IMR-90 (cell line): ENCODE measurements at regions not wholly inside any gene's neighbourhood (a gene's known extent, or its start where the extent isn't known, plus 50 kb on each side); places are given as distances from the start of the nearest gene placed in this dataset.

Source experiments
- ATAC-seq: fragments of 200-7000 bp; cut with Tn5 transposase; 2 replicates; pipeline ENCODE4 v1.9.1; 2020; ENCODE audit warnings: low read depth, mild to moderate bottlenecking, moderate library complexity
- BruUV-seq: library from RNA; stranded (reverse); fragments of 400-500 nt; replicated peaks from 2 replicates; lab custom pipeline; 2021; lab: Mats Ljungman, UMichigan
- CTCF ChIA-PET: fragments of 300-600 bp; formaldehyde crosslinking; extraction: SDS; loops from one replicate; lab custom pipeline; 2021; ENCODE audit warnings: antibody characterized with exemption; lab: Yijun Ruan, JAX
- POLR2A ChIA-PET: fragments of 300-600 bp; sonication (Branson Sonifier 250); formaldehyde crosslinking; loops from one replicate; lab custom pipeline; 2022; ENCODE audit warnings: antibody characterized with exemption; ENCODE audit not compliant: unreplicated experiment; lab: Charles Lee
- DNase-seq: peaks from one replicate; pipeline ENCODE4 v3.0.0; 2013
- H2AFZ ChIP-seq: replicated peaks from 2 replicates; pipeline ENCODE3; 2013; ENCODE audit warnings: low read length, mild to moderate bottlenecking; ENCODE audit not compliant: poor library complexity
- H2AK5ac ChIP-seq: 2 replicates; pipeline ENCODE4 v1.6.1; 2013; ENCODE audit warnings: low read depth, low read length, inconsistent platforms
- H2AK9ac ChIP-seq: replicated peaks from 2 replicates; pipeline ENCODE3; 2013; ENCODE audit warnings: mild to moderate bottlenecking, low read depth, low read length, moderate library complexity; ENCODE audit not compliant: poor library complexity
- H2BK120ac ChIP-seq: 2 replicates; pipeline ENCODE4 v1.6.1; 2013; ENCODE audit warnings: low read depth, low read length, inconsistent platforms
- H2BK15ac ChIP-seq: 3 replicates; pipeline ENCODE4 v1.6.1; 2013; ENCODE audit warnings: low read depth, low read length, inconsistent platforms
- H2BK20ac ChIP-seq: 2 replicates; pipeline ENCODE4 v1.6.1; 2013; ENCODE audit warnings: low read depth, mild to moderate bottlenecking, inconsistent platforms, low read length, moderate library complexity
- H2BK5ac ChIP-seq: 2 replicates; pipeline ENCODE4 v1.6.1; 2013; ENCODE audit warnings: mild to moderate bottlenecking, low read depth, low read length, inconsistent platforms; ENCODE audit not compliant: poor library complexity, severe bottlenecking
- H3K14ac ChIP-seq: replicated peaks from 2 replicates; pipeline ENCODE4 v1.6.1; 2013; ENCODE audit warnings: low read depth, low read length, inconsistent platforms
- H3K18ac ChIP-seq: 2 replicates; pipeline ENCODE4 v1.6.1; 2013; ENCODE audit warnings: low read depth, low read length, control low read depth
- H3K23ac ChIP-seq: 2 replicates; pipeline ENCODE4 v1.6.1; 2013; ENCODE audit warnings: low read depth, low read length, inconsistent platforms
- H3K27ac ChIP-seq: 2 replicates; pipeline ENCODE4 v1.5.1; 2013; ENCODE audit warnings: mild to moderate bottlenecking, control low read depth, low read length; ENCODE audit not compliant: insufficient read depth
- H3K27me3 ChIP-seq: 2 replicates; pipeline ENCODE4 v1.6.1; 2013; ENCODE audit warnings: low read length; ENCODE audit not compliant: control insufficient read depth, insufficient read depth
- H3K36me3 ChIP-seq: 2 replicates; pipeline ENCODE4 v1.6.1; 2013; ENCODE audit warnings: low read length, mixed read lengths; ENCODE audit not compliant: control insufficient read depth, insufficient read depth
- H3K4ac ChIP-seq: 2 replicates; pipeline ENCODE4 v1.6.1; 2013; ENCODE audit warnings: low read depth, low read length, inconsistent platforms
- H3K4me1 ChIP-seq: 2 replicates; pipeline ENCODE4 v1.6.1; 2013; ENCODE audit warnings: low read length, mixed read lengths; ENCODE audit not compliant: control insufficient read depth, insufficient read depth
- H3K4me2 ChIP-seq: 2 replicates; pipeline ENCODE4 v1.6.1; 2013; ENCODE audit warnings: low read depth, mild to moderate bottlenecking, control low read depth, low read length, moderate library complexity
- H3K4me3 ChIP-seq: 2 replicates; pipeline ENCODE4 v1.5.1; 2013; ENCODE audit warnings: low read depth, mild to moderate bottlenecking, control low read depth, low read length, moderate library complexity; ENCODE audit not compliant: insufficient read depth
- H3K56ac ChIP-seq: 2 replicates; pipeline ENCODE4 v1.6.1; 2013; ENCODE audit warnings: low read length, inconsistent platforms; ENCODE audit not compliant: insufficient read depth; ENCODE audit errors: extremely low read depth
- H3K79me1 ChIP-seq, 2 experiments: 2 replicates each; pipeline ENCODE4 v1.6.1; 2013; ENCODE audit warnings: low read length in 2 of 2, inconsistent platforms in 1 of 2, low read depth in 1 of 2
- H3K9ac ChIP-seq: 2 replicates; pipeline ENCODE4 v1.6.1; 2013; ENCODE audit warnings: low read depth, low read length, control low read depth
- H3K9me1 ChIP-seq: 2 replicates; pipeline ENCODE4 v1.6.1; 2013; ENCODE audit warnings: low read length, inconsistent platforms; ENCODE audit not compliant: insufficient read depth
- H3K9me3 ChIP-seq: 2 replicates; pipeline ENCODE4 v1.6.1; 2013; ENCODE audit warnings: low read length; ENCODE audit not compliant: control insufficient read depth, insufficient read depth
- H4K20me1 ChIP-seq: 2 replicates; pipeline ENCODE4 v1.6.1; 2013; ENCODE audit warnings: low read length, inconsistent platforms; ENCODE audit not compliant: insufficient read depth
- H4K5ac ChIP-seq: 2 replicates; pipeline ENCODE4 v1.6.1; 2013; ENCODE audit warnings: mild to moderate bottlenecking, low read depth, low read length, control low read depth
- H4K8ac ChIP-seq, 2 experiments: 2 replicates each; pipeline ENCODE4 v1.6.1; 2013; ENCODE audit warnings: low read depth in 2 of 2, low read length in 2 of 2, control low read depth in 1 of 2, inconsistent platforms in 1 of 2
- H4K91ac ChIP-seq: 2 replicates; pipeline ENCODE4 v1.6.1; 2013; ENCODE audit warnings: low read depth, low read length, inconsistent platforms; ENCODE audit not compliant: insufficient read depth
- BHLHE40 ChIP-seq: fragments of 150-350 bp; IDR thresholded peaks from 2 replicates; pipeline ENCODE4 v1.6.1; 2016; ENCODE audit warnings: mild to moderate bottlenecking, low read depth, low read length
- CEBPB ChIP-seq: IDR thresholded peaks from 2 replicates; pipeline ENCODE4 v1.6.1; 2012; ENCODE audit warnings: low read depth, low read length, improper control_type of control experiment
- CHD1 ChIP-seq: IDR thresholded peaks from 2 replicates; pipeline ENCODE4 v1.6.1; 2012; ENCODE audit warnings: low read depth, low read length, improper control_type of control experiment
- CTCF ChIP-seq: conservative IDR thresholded peaks from 2 replicates; pipeline ENCODE4 v1.5.1; 2012; ENCODE audit warnings: mild to moderate bottlenecking, low read depth, low read length, improper control_type of control experiment
- FOS ChIP-seq: fragments of 150-350 bp; IDR thresholded peaks from 2 replicates; pipeline ENCODE4 v1.6.1; 2016; ENCODE audit warnings: low read depth, low read length
- MAFK ChIP-seq: IDR thresholded peaks from 2 replicates; pipeline ENCODE4 v1.6.1; 2012; ENCODE audit warnings: low read depth, low read length, improper control_type of control experiment
- MAZ ChIP-seq: IDR thresholded peaks from 2 replicates; pipeline ENCODE4 v1.6.1; 2012; ENCODE audit warnings: low read depth, mild to moderate bottlenecking, low read length, improper control_type of control experiment, moderate library complexity, borderline replicate concordance
- MXI1 ChIP-seq: IDR thresholded peaks from 2 replicates; pipeline ENCODE4 v1.6.1; 2012; ENCODE audit warnings: low read depth, mild to moderate bottlenecking, low read length, moderate library complexity, borderline replicate concordance
- NFE2L2 ChIP-seq: fragments of 150-350 bp; IDR thresholded peaks from 2 replicates; pipeline ENCODE4 v1.6.1; 2016; ENCODE audit warnings: low read depth, mild to moderate bottlenecking, low read length
- POLR2A ChIP-seq: IDR thresholded peaks from 2 replicates; pipeline ENCODE4 v1.6.1; 2012; ENCODE audit warnings: mild to moderate bottlenecking, low read depth, low read length
- RAD21 ChIP-seq: IDR thresholded peaks from 2 replicates; pipeline ENCODE4 v1.6.1; 2012; ENCODE audit warnings: low read length, improper control_type of control experiment
- RCOR1 ChIP-seq: IDR thresholded peaks from 2 replicates; pipeline ENCODE4 v1.6.1; 2012; ENCODE audit warnings: mild to moderate bottlenecking, low read length, improper control_type of control experiment; ENCODE audit not compliant: insufficient replicate concordance
- RFX5 ChIP-seq: IDR thresholded peaks from 2 replicates; pipeline ENCODE4 v1.8.0; 2012; ENCODE audit warnings: low read depth, mild to moderate bottlenecking, low read length, moderate library complexity
- SMC3 ChIP-seq: fragments of 150-350 bp; IDR thresholded peaks from 2 replicates; pipeline ENCODE4 v1.6.1; 2016; ENCODE audit warnings: low read depth, mild to moderate bottlenecking, antibody characterized with exemption, low read length, moderate library complexity
- USF2 ChIP-seq: fragments of 150-350 bp; IDR thresholded peaks from 2 replicates; pipeline ENCODE4 v1.6.1; 2017; ENCODE audit warnings: mild to moderate bottlenecking, antibody characterized with exemption, low read length, low read depth
- WGBS, 2 experiments: methylation state at CpG; one replicate each; pipeline versions ENCODE4 v1.1.5 to v1.1.7; 2013; ENCODE audit warnings: missing lambda C conversion rate in 2 of 2; ENCODE audit not compliant: insufficient read length in 1 of 2; ENCODE audit errors: extremely low coverage in 2 of 2; 5-methylcytosine and 5-hydroxymethylcytosine counted together
- dilution Hi-C: fragments of 300-500 bp; cut with HindIII; formaldehyde crosslinking; loops from one replicate; pipeline ENCODE4 v1.14.3; 2018; ENCODE audit warnings: low sequenced_read_pairs; ENCODE audit not compliant: unreplicated experiment
- in situ Hi-C: fragments of 300-500 bp; cut with MboI; formaldehyde crosslinking; loops from 3 replicates; pipeline ENCODE4 v1.14.3; 2019; ENCODE audit warnings: low sequenced_read_pairs, inconsistent platforms, mixed read lengths
- intact Hi-C: fragments of 100-400 bp; cut with micrococcal nuclease; formaldehyde crosslinking; loops from 2 replicates; pipeline ENCODE4 v1.10.0; 2022
- TF ChIP-seq, protein P1 (sequence below): fragments of 150-350 bp; IDR thresholded peaks from 2 replicates; pipeline ENCODE4 v1.6.1; 2016; ENCODE audit warnings: low read depth, mild to moderate bottlenecking, low read length, moderate library complexity, borderline replicate concordance

DNA sequence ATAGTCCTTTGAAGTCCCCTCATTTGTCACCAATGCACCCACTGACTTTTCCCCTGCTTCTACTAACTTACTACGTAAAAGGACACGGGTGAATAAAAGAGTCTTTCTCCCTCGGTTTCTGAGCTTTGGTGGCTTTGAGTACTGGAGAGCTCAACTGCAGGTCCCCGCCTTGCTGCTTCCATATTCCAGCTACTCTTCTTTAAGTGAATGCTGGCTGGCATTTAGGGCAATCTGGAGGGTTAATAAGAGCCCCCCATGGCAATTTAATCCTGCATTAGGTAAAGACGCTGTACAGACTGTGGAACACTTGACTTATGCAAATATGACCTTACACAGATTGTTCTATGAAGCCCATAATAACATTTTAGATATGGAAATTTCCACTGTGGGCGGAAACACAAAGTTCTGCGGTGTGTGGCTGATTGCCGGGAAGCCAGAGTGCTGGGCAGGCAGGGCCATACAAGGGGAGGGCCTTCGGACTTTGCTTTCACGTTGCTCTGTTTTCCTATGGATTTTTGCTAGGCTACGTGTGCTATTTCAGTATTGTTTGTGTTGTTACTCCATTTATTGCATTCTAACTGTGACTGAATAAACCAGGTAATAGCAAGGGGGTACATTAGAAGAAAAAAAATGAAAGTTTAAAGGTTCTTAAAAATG is 97.5 kb downstream of the SLC10A2 start:
- POLR2A ChIA-PET, result no interaction called here
- Histone ChIP-seq H3K27ac (no peak overlapping the region), H3K23ac (no peak overlapping the region), H2AFZ (no peak overlapping the region), H2BK5ac (no peak overlapping the region), H3K9ac (no peak overlapping the region), H4K8ac (no peak overlapping the region), H4K20me1 (no peaks in the 10 kb centered on the region), H4K5ac (no peak overlapping the region), H3K4me2 (no peak overlapping the region), H3K4me3 (no peak overlapping the region), H2AK9ac (no peak overlapping the region), H2BK20ac (no peak overlapping the region), H2BK15ac (no peak overlapping the region), H3K27me3 (no peaks in the 10 kb centered on the region), H3K36me3 (no peaks in the 10 kb centered on the region), H3K9me3 (no peaks in the 10 kb centered on the region), H3K14ac (no peak overlapping the region), H3K18ac (no peak overlapping the region), H2AK5ac (no peak overlapping the region), H3K79me1 (no peaks in the 10 kb centered on the region), H3K4ac (no peak overlapping the region), H3K4me1 (no peaks in the 10 kb centered on the region), H3K56ac (no peak overlapping the region), H2BK120ac (no peak overlapping the region), H4K91ac (no peak overlapping the region), H3K9me1 (no peaks in the 10 kb centered on the region)
- no TSS peak for BruUV-seq
- intact Hi-C loops, result no loop called here
- dilution Hi-C loops, result no loop called here
- no peak for ATAC-seq
- no peak for TF ChIP-seq RAD21
- TF ChIP-seq BHLHE40, result no peak
- no peak for TF ChIP-seq CTCF
- TF ChIP-seq MAZ, result no peak
- TF ChIP-seq CEBPB, result no peak
- no peak for TF ChIP-seq USF2
- TF ChIP-seq RFX5, result no peak
- TF ChIP-seq NFE2L2, result no peak
- no peak for TF ChIP-seq SMC3
- TF ChIP-seq FOS, result no peak
- no peak for TF ChIP-seq MAFK
- TF ChIP-seq POLR2A, result no peak
- no peak for TF ChIP-seq CHD1
- no peak for TF ChIP-seq MXI1
- TF ChIP-seq RCOR1, result no peak
- TF ChIP-seq, protein P1, sequence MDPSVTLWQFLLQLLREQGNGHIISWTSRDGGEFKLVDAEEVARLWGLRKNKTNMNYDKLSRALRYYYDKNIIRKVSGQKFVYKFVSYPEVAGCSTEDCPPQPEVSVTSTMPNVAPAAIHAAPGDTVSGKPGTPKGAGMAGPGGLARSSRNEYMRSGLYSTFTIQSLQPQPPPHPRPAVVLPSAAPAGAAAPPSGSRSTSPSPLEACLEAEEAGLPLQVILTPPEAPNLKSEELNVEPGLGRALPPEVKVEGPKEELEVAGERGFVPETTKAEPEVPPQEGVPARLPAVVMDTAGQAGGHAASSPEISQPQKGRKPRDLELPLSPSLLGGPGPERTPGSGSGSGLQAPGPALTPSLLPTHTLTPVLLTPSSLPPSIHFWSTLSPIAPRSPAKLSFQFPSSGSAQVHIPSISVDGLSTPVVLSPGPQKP, result no peak
- CTCF ChIA-PET, result no interaction called here
- WGBS, 2 experiments, result no CpG with 5 or more reads among the region's 11 CpGs
- DNase-seq, result no peak
- in situ Hi-C loops, result no loop called here
